ENCODE measurements at regions not wholly inside any gene's neighbourhood (a gene's known extent, or its start where the extent isn't known, plus 50 kb on each side); places are given as distances from the start of the nearest gene placed in this dataset.
A peak's percentile ranks its signal among the peaks of the same experiment; 100 is the strongest.
"Not testable (repeated sequence)": the region's sequence is repeated elsewhere in the genome, so short reads cannot be mapped to it uniquely, and the experiment has no call there.

DNA sequence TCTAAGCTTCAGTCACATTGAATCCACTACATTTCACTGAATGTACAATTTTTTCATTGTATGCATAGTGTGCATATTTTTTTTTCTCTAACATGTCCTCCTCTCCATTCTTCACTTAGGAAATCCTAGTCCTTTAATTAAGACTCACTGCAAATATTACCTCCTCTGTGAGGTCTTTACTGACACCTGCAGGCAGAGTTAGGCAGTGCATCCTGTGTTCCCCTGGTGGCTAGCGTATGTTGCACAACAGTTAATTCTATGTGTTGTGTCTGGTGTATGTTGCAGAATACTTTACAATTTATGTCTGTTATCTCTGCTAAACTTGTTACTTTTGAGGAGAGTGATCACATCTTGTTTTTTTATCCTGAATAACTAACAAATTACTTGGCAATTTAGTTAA, 82.7 kb upstream of the NBPF20 start:
- H3K4me3 ChIP-seq (ENCODE audit: severe bottlenecking) = not testable (repeated sequence)
- ATAC-seq (ENCODE audit: low read depth) = peak; percentile 68

DNA sequence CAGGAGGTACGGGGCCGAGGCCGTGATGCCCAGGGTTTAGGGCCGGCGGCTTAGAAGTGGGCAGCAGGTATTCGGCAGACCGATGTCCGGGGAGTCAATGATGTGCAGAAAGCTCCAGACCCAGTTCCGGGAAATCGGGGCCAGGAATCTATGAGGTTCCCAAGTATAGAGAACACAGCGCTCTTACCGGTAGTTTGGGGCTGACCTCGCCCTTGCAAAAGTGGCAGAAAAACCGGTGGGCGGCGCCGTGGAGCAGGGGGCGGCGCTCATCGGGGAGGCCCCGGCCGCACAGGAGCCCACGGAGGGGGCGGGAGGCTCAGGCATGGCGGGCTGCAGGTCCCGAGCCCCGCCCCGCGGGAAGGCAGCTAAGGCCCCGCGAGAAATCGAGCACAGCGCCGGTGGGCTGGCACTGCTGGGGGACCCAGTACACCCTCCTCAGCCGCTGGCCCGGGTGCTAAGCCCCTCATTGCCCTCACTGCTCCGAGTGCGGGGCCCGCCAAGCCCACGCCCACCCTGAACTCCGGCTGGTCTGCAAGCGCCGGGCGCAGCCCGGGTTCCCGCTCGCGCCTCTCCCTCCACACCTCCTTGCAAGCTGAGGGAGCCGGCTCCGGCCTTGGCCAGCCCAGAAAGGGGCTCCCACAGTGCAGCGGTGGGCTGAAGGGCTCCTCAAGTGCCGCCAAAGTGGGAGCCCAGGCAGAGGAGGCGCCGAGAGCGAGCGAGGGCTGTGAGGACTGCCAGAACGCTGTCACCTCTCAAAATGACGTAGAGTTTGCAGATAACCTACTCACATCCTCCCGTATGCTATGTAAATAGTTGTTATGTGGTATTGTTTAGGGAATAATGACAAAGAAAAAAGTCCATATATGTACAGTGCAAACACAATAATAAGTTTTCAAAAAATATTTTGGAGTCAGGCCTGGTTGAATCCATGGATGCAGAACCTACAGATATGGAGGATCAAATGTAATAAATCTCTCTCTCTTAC, 80.6 kb upstream of the NBPF20 start:
- H3K4me1 ChIP-seq (ENCODE audit: insufficient read depth, poor library complexity, severe bottlenecking); H3K9me3 ChIP-seq (ENCODE audit: severe bottlenecking); DNase-seq (ENCODE audit: low spot score); H3K27me3 ChIP-seq (ENCODE audit: insufficient read depth, poor library complexity, severe bottlenecking); H3K36me3 ChIP-seq (ENCODE audit: low read depth); H3K4me3 ChIP-seq (ENCODE audit: severe bottlenecking); H3K27ac ChIP-seq (ENCODE audit: poor library complexity, severe bottlenecking): not testable (repeated sequence)
- ATAC-seq (ENCODE audit: low read depth) = peak; percentile 62

More for the DNA sequence above, 82.7 kb upstream of the NBPF20 start:
- H3K27me3 ChIP-seq (ENCODE audit: insufficient read depth, poor library complexity, severe bottlenecking); H3K9me3 ChIP-seq (ENCODE audit: severe bottlenecking); H3K36me3 ChIP-seq (ENCODE audit: low read depth); DNase-seq (ENCODE audit: low spot score); H3K27ac ChIP-seq (ENCODE audit: poor library complexity, severe bottlenecking); H3K4me1 ChIP-seq (ENCODE audit: insufficient read depth, poor library complexity, severe bottlenecking): not testable (repeated sequence)

DNA sequence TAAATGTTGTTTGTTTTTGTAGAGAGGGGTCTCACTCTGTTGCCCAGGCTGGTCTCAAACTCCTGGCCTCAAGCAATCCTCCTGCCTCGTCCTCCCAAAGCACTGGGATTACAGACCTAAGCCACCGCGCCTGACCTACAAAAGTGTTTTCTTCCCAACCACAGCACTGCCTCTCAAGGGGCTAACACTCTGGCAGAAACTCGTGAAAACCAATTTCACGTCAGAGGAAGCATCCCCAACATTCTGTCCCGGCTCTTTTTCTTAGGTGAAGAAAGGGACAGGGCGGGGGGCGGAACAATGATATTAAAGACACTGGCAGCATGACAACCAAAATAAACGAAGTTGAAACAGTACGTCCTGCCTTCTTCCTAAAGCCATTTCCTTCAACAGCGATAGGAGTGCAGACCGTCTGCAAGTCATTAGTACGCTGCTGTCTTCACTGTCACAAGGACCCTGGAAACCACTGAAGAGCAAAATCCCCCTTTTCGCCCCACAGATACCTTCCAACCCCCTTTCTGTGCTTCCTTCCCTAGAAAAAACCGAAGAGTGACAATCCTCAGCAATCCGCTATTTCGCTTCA, 79.5 kb upstream of the NBPF20 start:
- not testable (repeated sequence) for H3K36me3 ChIP-seq (ENCODE audit: low read depth); H3K27me3 ChIP-seq (ENCODE audit: insufficient read depth, poor library complexity, severe bottlenecking); H3K27ac ChIP-seq (ENCODE audit: poor library complexity, severe bottlenecking); H3K4me3 ChIP-seq (ENCODE audit: severe bottlenecking); ATAC-seq (ENCODE audit: low read depth); H3K4me1 ChIP-seq (ENCODE audit: insufficient read depth, poor library complexity, severe bottlenecking); DNase-seq (ENCODE audit: low spot score); H3K9me3 ChIP-seq (ENCODE audit: severe bottlenecking)

- H3K4me1 ChIP-seq (ENCODE audit: insufficient read depth, poor library complexity, severe bottlenecking); H3K4me3 ChIP-seq (ENCODE audit: severe bottlenecking); ATAC-seq (ENCODE audit: low read depth); H3K9me3 ChIP-seq (ENCODE audit: severe bottlenecking); H3K27me3 ChIP-seq (ENCODE audit: insufficient read depth, poor library complexity, severe bottlenecking); H3K36me3 ChIP-seq (ENCODE audit: low read depth); DNase-seq (ENCODE audit: low spot score); H3K27ac ChIP-seq (ENCODE audit: poor library complexity, severe bottlenecking): not testable (repeated sequence)
Observed at GRCh38 chr1:145504310-145504709, 78.9 kb upstream of the NBPF20 start.

GRCh38 chr1:145500251-145500650, 74.8 kb upstream of the NBPF20 start:
- not testable (repeated sequence) for DNase-seq (ENCODE audit: low spot score); H3K4me1 ChIP-seq (ENCODE audit: insufficient read depth, poor library complexity, severe bottlenecking); H3K27ac ChIP-seq (ENCODE audit: poor library complexity, severe bottlenecking); H3K4me3 ChIP-seq (ENCODE audit: severe bottlenecking); H3K36me3 ChIP-seq (ENCODE audit: low read depth); H3K9me3 ChIP-seq (ENCODE audit: severe bottlenecking); H3K27me3 ChIP-seq (ENCODE audit: insufficient read depth, poor library complexity, severe bottlenecking)
- peak; percentile 68 for ATAC-seq (ENCODE audit: low read depth)

DNA sequence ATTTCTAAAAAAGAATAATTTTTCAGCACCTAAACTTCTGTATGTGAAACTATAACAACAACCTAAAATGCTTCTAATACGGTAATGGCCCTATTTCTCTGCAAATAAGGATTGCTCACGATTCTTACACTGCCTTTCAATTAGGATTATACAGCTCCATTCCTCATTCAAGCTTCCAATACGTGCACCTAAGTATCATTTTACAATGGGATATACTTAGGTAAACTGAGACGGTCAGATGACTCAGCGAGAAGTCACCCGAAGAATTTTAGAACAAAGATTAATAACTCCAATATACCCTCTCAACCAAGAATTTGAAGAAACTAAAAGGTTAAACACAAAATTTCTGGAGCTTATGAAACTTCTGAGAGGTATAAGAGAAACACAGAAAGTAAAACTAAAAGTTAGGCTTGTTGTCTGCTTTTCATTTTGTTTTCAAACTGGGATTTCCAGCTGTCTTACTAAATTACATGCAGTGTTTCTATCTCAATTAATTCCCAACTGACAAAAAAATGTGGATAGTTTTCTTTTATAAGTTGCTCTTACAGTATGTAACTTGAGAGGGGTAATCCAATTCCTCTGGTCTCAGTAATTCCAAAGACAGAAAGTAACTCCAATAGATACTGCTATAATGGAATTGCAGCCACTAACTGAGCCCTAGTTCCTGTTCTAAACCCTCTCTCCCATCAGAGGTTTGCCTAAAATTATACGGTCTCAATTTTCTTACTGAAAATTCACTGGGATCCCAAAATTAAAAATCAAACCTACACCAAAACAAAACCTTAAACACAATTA, 69.9 kb upstream of the NBPF20 start:
- peak; percentile 93 for ATAC-seq (ENCODE audit: low read depth)
- DNase-seq (ENCODE audit: low spot score); H3K4me1 ChIP-seq (ENCODE audit: insufficient read depth, poor library complexity, severe bottlenecking); H3K4me3 ChIP-seq (ENCODE audit: severe bottlenecking); H3K27me3 ChIP-seq (ENCODE audit: insufficient read depth, poor library complexity, severe bottlenecking); H3K9me3 ChIP-seq (ENCODE audit: severe bottlenecking); H3K27ac ChIP-seq (ENCODE audit: poor library complexity, severe bottlenecking); H3K36me3 ChIP-seq (ENCODE audit: low read depth): not testable (repeated sequence)

DNA sequence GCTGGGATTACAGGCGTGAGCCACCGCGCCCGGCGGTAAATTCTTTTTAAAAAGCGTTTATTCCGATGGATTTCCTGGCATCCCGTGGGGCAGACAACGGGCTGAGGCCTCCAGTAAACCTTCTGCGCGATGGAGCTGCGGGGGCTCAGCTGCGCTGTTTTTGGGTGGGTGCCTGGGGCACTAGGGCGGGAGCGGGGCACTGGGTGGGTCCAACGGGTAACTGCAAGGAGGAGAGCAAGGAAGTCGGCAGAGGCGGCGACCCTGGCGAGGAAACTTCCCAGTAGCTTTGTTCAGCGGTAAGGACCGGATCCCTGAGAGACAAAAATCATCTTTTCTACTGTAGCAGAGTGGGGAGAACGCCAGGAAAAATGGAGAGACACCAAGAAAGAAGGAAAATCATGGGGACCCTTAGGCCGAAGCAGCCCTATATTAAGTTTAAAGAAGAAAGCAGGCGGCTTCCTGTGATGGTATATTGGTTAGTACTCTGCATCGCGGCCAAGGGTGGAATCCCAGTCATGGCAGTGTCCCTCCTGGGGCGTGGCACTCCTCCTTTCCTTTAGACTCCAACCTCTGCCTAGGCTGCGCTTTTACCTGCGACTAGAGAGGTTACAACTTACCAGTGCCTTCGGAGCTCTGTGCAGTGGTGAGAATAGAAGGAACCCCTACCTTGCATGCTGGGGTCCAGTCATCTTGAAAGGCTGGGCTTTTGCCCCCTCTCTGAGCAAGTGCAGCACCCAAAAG, 63.0 kb upstream of the NBPF20 start:
- not testable (repeated sequence) for DNase-seq (ENCODE audit: low spot score); H3K36me3 ChIP-seq (ENCODE audit: low read depth); H3K27ac ChIP-seq (ENCODE audit: poor library complexity, severe bottlenecking); ATAC-seq (ENCODE audit: low read depth); H3K9me3 ChIP-seq (ENCODE audit: severe bottlenecking); H3K4me1 ChIP-seq (ENCODE audit: insufficient read depth, poor library complexity, severe bottlenecking); H3K27me3 ChIP-seq (ENCODE audit: insufficient read depth, poor library complexity, severe bottlenecking); H3K4me3 ChIP-seq (ENCODE audit: severe bottlenecking)

- not testable (repeated sequence) for H3K36me3 ChIP-seq (ENCODE audit: low read depth); ATAC-seq (ENCODE audit: low read depth); H3K27me3 ChIP-seq (ENCODE audit: insufficient read depth, poor library complexity, severe bottlenecking); H3K4me1 ChIP-seq (ENCODE audit: insufficient read depth, poor library complexity, severe bottlenecking); DNase-seq (ENCODE audit: low spot score); H3K27ac ChIP-seq (ENCODE audit: poor library complexity, severe bottlenecking); H3K4me3 ChIP-seq (ENCODE audit: severe bottlenecking); H3K9me3 ChIP-seq (ENCODE audit: severe bottlenecking)
Observed at GRCh38 chr1:145487156-145487555, 61.8 kb upstream of the NBPF20 start.

GRCh38 chr1:145484257-145484656, 58.9 kb upstream of the NBPF20 start:
- H3K4me1 ChIP-seq (ENCODE audit: insufficient read depth, poor library complexity, severe bottlenecking); H3K9me3 ChIP-seq (ENCODE audit: severe bottlenecking); H3K27me3 ChIP-seq (ENCODE audit: insufficient read depth, poor library complexity, severe bottlenecking); H3K27ac ChIP-seq (ENCODE audit: poor library complexity, severe bottlenecking); DNase-seq (ENCODE audit: low spot score); H3K36me3 ChIP-seq (ENCODE audit: low read depth); H3K4me3 ChIP-seq (ENCODE audit: severe bottlenecking); ATAC-seq (ENCODE audit: low read depth): not testable (repeated sequence)

- not testable (repeated sequence) for DNase-seq (ENCODE audit: low spot score); ATAC-seq (ENCODE audit: low read depth); H3K9me3 ChIP-seq (ENCODE audit: severe bottlenecking); H3K27me3 ChIP-seq (ENCODE audit: insufficient read depth, poor library complexity, severe bottlenecking); H3K36me3 ChIP-seq (ENCODE audit: low read depth); H3K27ac ChIP-seq (ENCODE audit: poor library complexity, severe bottlenecking); H3K4me3 ChIP-seq (ENCODE audit: severe bottlenecking); H3K4me1 ChIP-seq (ENCODE audit: insufficient read depth, poor library complexity, severe bottlenecking)
Observed at GRCh38 chr1:145482214-145482860, 56.9 kb upstream of the NBPF20 start.
